ENCODE measurements at regions not wholly inside any gene's neighbourhood (a gene's known extent, or its start where the extent isn't known, plus 50 kb on each side); places are given as distances from the start of the nearest gene placed in this dataset.
"Not testable (repeated sequence)": the region's sequence is repeated elsewhere in the genome, so short reads cannot be mapped to it uniquely, and the experiment has no call there.

GRCh38 chr5:3330442-3330841 is 265.2 kb upstream of the IRX1 start:
- Histone ChIP-seq H3K36me3 (ENCODE audit: insufficient read depth, low read length) (no peaks in the 10 kb centered on the region), H3K9me3 (ENCODE audit: low read length) (no peaks in the 10 kb centered on the region)

GRCh38 chr5:3329427-3329826 is 266.2 kb upstream of the IRX1 start:
- H3K9me3 ChIP-seq (ENCODE audit: low read length), result no peaks in the 10 kb centered on the region
- no peaks in the 10 kb centered on the region for H3K36me3 ChIP-seq (ENCODE audit: insufficient read depth, low read length)
- no peak overlapping the region for H3K4me3 ChIP-seq (ENCODE audit: low read length)
- H3K4me1 ChIP-seq (ENCODE audit: insufficient read depth, low read length), result no peaks in the 10 kb centered on the region
- Mint-ChIP-seq H3K4me1 (no peaks in the 10 kb centered on the region), H3K36me3 (no peaks in the 10 kb centered on the region), H3K9me3 (peaks cover 0 to 18% (median 13%) of the 10 kb centered on the region in 5 donors), H3K27ac (no peak overlapping the region), H3K4me3 (no peak overlapping the region), H3K27me3 (no peaks in the 10 kb centered on the region)
- H3K27me3 ChIP-seq (ENCODE audit: insufficient read depth, low read length, poor library complexity, severe bottlenecking), result no peaks in the 10 kb centered on the region
- DNase-seq, result no peak
- H3K27ac ChIP-seq (ENCODE audit: low read depth, low read length), result no peak overlapping the region
- CTCF ChIA-PET, result no interaction called here
- POLR2A ChIA-PET, result no interaction called here

More at GRCh38 chr5:3330442-3330841, 265.2 kb upstream of the IRX1 start:
- CTCF ChIA-PET, result no interaction called here
- no peak overlapping the region for H3K27ac Mint-ChIP-seq
- H3K4me3 ChIP-seq (ENCODE audit: low read length), result no peak overlapping the region
- H3K4me1 Mint-ChIP-seq, result no peaks in the 10 kb centered on the region
- H3K27ac ChIP-seq (ENCODE audit: low read depth, low read length), result no peak overlapping the region
- H3K9me3 Mint-ChIP-seq, result peaks cover 0 to 16% (median 8%) of the 10 kb centered on the region in 5 donors
- no peaks in the 10 kb centered on the region for H3K27me3 Mint-ChIP-seq
- no peak for DNase-seq
- H3K4me3 Mint-ChIP-seq, result no peak overlapping the region
- no peaks in the 10 kb centered on the region for H3K4me1 ChIP-seq (ENCODE audit: insufficient read depth, low read length)
- no peaks in the 10 kb centered on the region for H3K27me3 ChIP-seq (ENCODE audit: insufficient read depth, low read length, poor library complexity, severe bottlenecking)
- no peaks in the 10 kb centered on the region for H3K36me3 Mint-ChIP-seq
- POLR2A ChIA-PET, result no interaction called here

- ChIA-PET CTCF (no interaction called here), POLR2A (no interaction called here)
- Mint-ChIP-seq H3K9me3 (peaks cover 0 to 18% (median 13%) of the 10 kb centered on the region in 5 donors), H3K36me3 (no peaks in the 10 kb centered on the region), H3K4me3 (no peak overlapping the region), H3K27me3 (no peaks in the 10 kb centered on the region), H3K27ac (no peak overlapping the region), H3K4me1 (no peaks in the 10 kb centered on the region)
- no peak for DNase-seq
- Histone ChIP-seq H3K27ac (ENCODE audit: low read depth, low read length) (no peak overlapping the region), H3K36me3 (ENCODE audit: insufficient read depth, low read length) (no peaks in the 10 kb centered on the region), H3K4me1 (ENCODE audit: insufficient read depth, low read length) (no peaks in the 10 kb centered on the region), H3K9me3 (ENCODE audit: low read length) (no peaks in the 10 kb centered on the region), H3K4me3 (ENCODE audit: low read length) (no peak overlapping the region), H3K27me3 (ENCODE audit: insufficient read depth, low read length, poor library complexity, severe bottlenecking) (no peaks in the 10 kb centered on the region)
Measured at GRCh38 chr5:3326841-3327232, 268.8 kb upstream of the IRX1 start.

GRCh38 chr5:3325972-3326840 is 269.4 kb upstream of the IRX1 start:
- POLR2A ChIA-PET, result no interaction called here
- no peak overlapping the region for H3K27ac Mint-ChIP-seq
- H3K27me3 Mint-ChIP-seq, result no peaks in the 10 kb centered on the region
- H3K9me3 Mint-ChIP-seq, result peaks cover 0 to 20% (median 11%) of the 10 kb centered on the region in 5 donors
- no peaks in the 10 kb centered on the region for H3K4me1 Mint-ChIP-seq
- DNase-seq, result no peak
- Histone ChIP-seq H3K4me1 (ENCODE audit: insufficient read depth, low read length) (no peaks in the 10 kb centered on the region), H3K27ac (ENCODE audit: low read depth, low read length) (no peak overlapping the region), H3K4me3 (ENCODE audit: low read length) (no peak overlapping the region), H3K9me3 (ENCODE audit: low read length) (no peaks in the 10 kb centered on the region), H3K27me3 (ENCODE audit: insufficient read depth, low read length, poor library complexity, severe bottlenecking) (no peaks in the 10 kb centered on the region), H3K36me3 (ENCODE audit: insufficient read depth, low read length) (no peaks in the 10 kb centered on the region)
- no peak overlapping the region for H3K4me3 Mint-ChIP-seq
- CTCF ChIA-PET, result no interaction called here
- H3K36me3 Mint-ChIP-seq, result no peaks in the 10 kb centered on the region

- no peaks in the 10 kb centered on the region for H3K27me3 Mint-ChIP-seq
- ChIA-PET POLR2A (no interaction called here), CTCF (no interaction called here)
- H3K27me3 ChIP-seq (ENCODE audit: insufficient read depth, low read length, poor library complexity, severe bottlenecking), result no peaks in the 10 kb centered on the region
- H3K9me3 ChIP-seq (ENCODE audit: low read length), result no peaks in the 10 kb centered on the region
- no peak overlapping the region for H3K27ac ChIP-seq (ENCODE audit: low read depth, low read length)
- H3K4me3 Mint-ChIP-seq, result no peak overlapping the region
- H3K9me3 Mint-ChIP-seq, result peaks cover 0 to 20% (median 11%) of the 10 kb centered on the region in 5 donors
- H3K27ac Mint-ChIP-seq, result peak overlapping the region in 1 of 8 donors; percentile 8
- no peaks in the 10 kb centered on the region for H3K4me1 ChIP-seq (ENCODE audit: insufficient read depth, low read length)
- DNase-seq, result no peak
- no peak overlapping the region for H3K4me3 ChIP-seq (ENCODE audit: low read length)
- H3K4me1 Mint-ChIP-seq, result no peaks in the 10 kb centered on the region
- H3K36me3 Mint-ChIP-seq, result no peaks in the 10 kb centered on the region
- no peaks in the 10 kb centered on the region for H3K36me3 ChIP-seq (ENCODE audit: insufficient read depth, low read length)
Measured at GRCh38 chr5:3325201-3325971, 270.2 kb upstream of the IRX1 start.

- H3K4me1 Mint-ChIP-seq, result no peaks in the 10 kb centered on the region
- H3K27ac Mint-ChIP-seq, result no peak overlapping the region
- Histone ChIP-seq H3K27ac (ENCODE audit: low read depth, low read length) (no peak overlapping the region), H3K36me3 (ENCODE audit: insufficient read depth, low read length) (no peaks in the 10 kb centered on the region), H3K27me3 (ENCODE audit: insufficient read depth, low read length, poor library complexity, severe bottlenecking) (no peaks in the 10 kb centered on the region), H3K4me1 (ENCODE audit: insufficient read depth, low read length) (no peaks in the 10 kb centered on the region), H3K4me3 (ENCODE audit: low read length) (no peak overlapping the region), H3K9me3 (ENCODE audit: low read length) (no peaks in the 10 kb centered on the region)
- H3K36me3 Mint-ChIP-seq, result no peaks in the 10 kb centered on the region
- no peak for DNase-seq
- ChIA-PET CTCF (no interaction called here), POLR2A (no interaction called here)
- H3K4me3 Mint-ChIP-seq, result no peak overlapping the region
- no peaks in the 10 kb centered on the region for H3K27me3 Mint-ChIP-seq
- peaks cover 0 to 16% (median 11%) of the 10 kb centered on the region in 5 donors for H3K9me3 Mint-ChIP-seq
Measured at GRCh38 chr5:3324421-3325101, 271.1 kb upstream of the IRX1 start.

- H3K36me3 Mint-ChIP-seq; H3K4me1 ChIP-seq (ENCODE audit: insufficient read depth, low read length); H3K4me3 ChIP-seq (ENCODE audit: low read length); H3K4me3 Mint-ChIP-seq; H3K9me3 ChIP-seq (ENCODE audit: low read length); DNase-seq; H3K36me3 ChIP-seq (ENCODE audit: insufficient read depth, low read length); CTCF ChIA-PET; H3K4me1 Mint-ChIP-seq; H3K27ac Mint-ChIP-seq; H3K27me3 ChIP-seq (ENCODE audit: insufficient read depth, low read length, poor library complexity, severe bottlenecking); H3K27ac ChIP-seq (ENCODE audit: low read depth, low read length); H3K27me3 Mint-ChIP-seq; POLR2A ChIA-PET: not testable (repeated sequence)
- H3K9me3 Mint-ChIP-seq, result peaks cover 0 to 16% (median 11%) of the 10 kb centered on the region in 5 donors
Measured at GRCh38 chr5:3323966-3324365, 271.7 kb upstream of the IRX1 start.

GRCh38 chr5:3323144-3323543 is 272.5 kb upstream of the IRX1 start:
- CTCF ChIA-PET, result no interaction called here
- H3K27ac ChIP-seq (ENCODE audit: low read depth, low read length), result no peak overlapping the region
- no peaks in the 10 kb centered on the region for H3K27me3 Mint-ChIP-seq
- H3K36me3 Mint-ChIP-seq, result no peaks in the 10 kb centered on the region
- POLR2A ChIA-PET, result no interaction called here
- H3K9me3 ChIP-seq (ENCODE audit: low read length), result no peaks in the 10 kb centered on the region
- H3K27ac Mint-ChIP-seq, result no peak overlapping the region
- no peak overlapping the region for H3K4me3 ChIP-seq (ENCODE audit: low read length)
- no peaks in the 10 kb centered on the region for H3K36me3 ChIP-seq (ENCODE audit: insufficient read depth, low read length)
- no peaks in the 10 kb centered on the region for H3K4me1 ChIP-seq (ENCODE audit: insufficient read depth, low read length)
- H3K9me3 Mint-ChIP-seq, result peaks cover 0 to 16% (median 11%) of the 10 kb centered on the region in 5 donors
- H3K4me3 Mint-ChIP-seq, result no peak overlapping the region
- H3K4me1 Mint-ChIP-seq, result no peaks in the 10 kb centered on the region
- no peak for DNase-seq
- H3K27me3 ChIP-seq (ENCODE audit: insufficient read depth, low read length, poor library complexity, severe bottlenecking), result no peaks in the 10 kb centered on the region

Measured in CD8-positive, alpha-beta memory T cell (primary cell).